GM23338 (cell line): ENCODE measurements at regions not wholly inside any gene's neighbourhood (a gene's known extent, or its start where the extent isn't known, plus 50 kb on each side); places are given as distances from the start of the nearest gene placed in this dataset.

ENCODE experiments used
- ATAC-seq: fragments of 200-7000 bp; cut with Tn5 transposase; 3 replicates; pipeline ENCODE4 v1.9.1; 2020
- DNase-seq: peaks from one replicate; pipeline ENCODE4 v3.0.0-alpha.2; 2015; ENCODE audit warnings: low spot score
- H2AFZ ChIP-seq: fragments of 200-600 bp; sonication (generic); 2 replicates; pipeline ENCODE4 v1.8.0; 2016; ENCODE audit warnings: antibody characterized with exemption, mild to moderate bottlenecking, moderate library complexity
- H3F3A ChIP-seq: fragments of 200-600 bp; sonication (generic); replicated peaks from 2 replicates; pipeline ENCODE4 v1.8.0; 2017; ENCODE audit warnings: antibody characterized with exemption, mixed run types, low read depth
- H3K27ac ChIP-seq: fragments of 200-600 bp; sonication (generic); 2 replicates; pipeline ENCODE4 v1.6.1; 2016; ENCODE audit warnings: low read depth
- H3K27me3 ChIP-seq: fragments of 200-600 bp; sonication (generic); 2 replicates; pipeline ENCODE4 v1.8.0; 2016; ENCODE audit warnings: mild to moderate bottlenecking, mixed run types, moderate library complexity; ENCODE audit not compliant: insufficient read depth
- H3K36me3 ChIP-seq: fragments of 200-600 bp; sonication (generic); 2 replicates; pipeline ENCODE4 v1.8.0; 2016; ENCODE audit warnings: mild to moderate bottlenecking; ENCODE audit not compliant: insufficient read depth
- H3K4me1 ChIP-seq: fragments of 200-600 bp; sonication (generic); 2 replicates; pipeline ENCODE4 v1.8.0; 2016; ENCODE audit warnings: mild to moderate bottlenecking, moderate library complexity; ENCODE audit not compliant: insufficient read depth
- H3K4me2 ChIP-seq: fragments of 200-600 bp; sonication (generic); 2 replicates; pipeline ENCODE4 v1.7.1; 2017; ENCODE audit warnings: mixed run types
- H3K4me3 ChIP-seq: fragments of 200-600 bp; sonication (generic); 2 replicates; pipeline ENCODE4 v1.6.1; 2016; ENCODE audit warnings: mixed run types
- H3K79me2 ChIP-seq: fragments of 200-600 bp; sonication (generic); replicated peaks from 2 replicates; pipeline ENCODE4 v1.8.0; 2017; ENCODE audit warnings: mild to moderate bottlenecking; ENCODE audit not compliant: insufficient read depth
- H3K9me2 ChIP-seq: fragments of 200-600 bp; sonication (generic); 2 replicates; pipeline ENCODE4 v1.8.0; 2017; ENCODE audit not compliant: insufficient read depth
- H4K20me1 ChIP-seq: fragments of 200-600 bp; sonication (generic); replicated peaks from 2 replicates; pipeline ENCODE4 v1.8.0; 2017; ENCODE audit warnings: mild to moderate bottlenecking; ENCODE audit not compliant: insufficient read depth
- H3K27ac Mint-ChIP-seq: 2 replicates; pipeline ENCODE4 v1.8.0; 2020; ENCODE audit warnings: inconsistent platforms, mild to moderate bottlenecking, moderate library complexity, mixed read lengths
- H3K27me3 Mint-ChIP-seq: 3 replicates; pipeline ENCODE4 v1.8.0; 2022; ENCODE audit warnings: low read depth, mild to moderate bottlenecking, moderate library complexity, mixed read lengths, inconsistent platforms; ENCODE audit not compliant: insufficient read depth, poor library complexity
- H3K36me3 Mint-ChIP-seq: 3 replicates; pipeline ENCODE4 v1.8.0; 2021; ENCODE audit warnings: low read depth, mild to moderate bottlenecking, inconsistent platforms, moderate library complexity, mixed read lengths
- H3K4me1 Mint-ChIP-seq: 3 replicates; pipeline ENCODE4 v1.8.0; 2020; ENCODE audit warnings: mild to moderate bottlenecking, inconsistent platforms, mixed read lengths
- H3K4me3 Mint-ChIP-seq: 3 replicates; pipeline ENCODE4 v1.8.0; 2021; ENCODE audit warnings: moderate library complexity, mild to moderate bottlenecking, inconsistent platforms, mixed read lengths
- H3K9me3 Mint-ChIP-seq: 3 replicates; pipeline ENCODE4 v1.8.0; 2020; ENCODE audit warnings: moderate library complexity, mild to moderate bottlenecking, inconsistent platforms, mixed read lengths
- CREB1 ChIP-seq: fragments of 250-450 bp; sonication (Bioruptor Pico); IDR thresholded peaks from 2 replicates; pipeline ENCODE4 v1.5.0; 2020; ENCODE audit warnings: low read depth, mild to moderate bottlenecking, moderate library complexity
- CTCF ChIP-seq, 2 experiments: fragments of 200-600 bp in 1 of 2; sonication (generic) in 1 of 2; conservative IDR thresholded peaks; 2 replicates each; pipeline versions ENCODE4 v1.5.1 to v1.6.1; 2016 to 2017; ENCODE audit warnings: antibody characterized with exemption in 2 of 2, low read depth in 2 of 2, mild to moderate bottlenecking in 2 of 2, moderate library complexity in 1 of 2
- ETS1 ChIP-seq: IDR thresholded peaks from 2 replicates; pipeline ENCODE4 v1.6.1; 2016; ENCODE audit warnings: antibody characterized with exemption
- EZH2 ChIP-seq: fragments of 200-600 bp; sonication (generic); IDR thresholded peaks from one replicate; pipeline ENCODE4 v1.8.0; 2017; ENCODE audit warnings: antibody characterized with exemption, mild to moderate bottlenecking, low read depth; ENCODE audit not compliant: unreplicated experiment
- JUNB ChIP-seq: IDR thresholded peaks from one replicate; pipeline ENCODE4 v1.6.1; 2016; ENCODE audit warnings: antibody characterized with exemption; ENCODE audit not compliant: unreplicated experiment
- NANOG ChIP-seq: IDR thresholded peaks from 2 replicates; pipeline ENCODE4 v1.6.1; 2016; ENCODE audit warnings: antibody characterized with exemption, borderline replicate concordance
- ZNF114 ChIP-seq: fragments of 250-450 bp; sonication (Bioruptor Pico); IDR thresholded peaks from 2 replicates; pipeline ENCODE4 v1.5.0; 2020; ENCODE audit warnings: mild to moderate bottlenecking, moderate library complexity
- ZNF331 ChIP-seq: fragments of 250-450 bp; sonication (Bioruptor Pico); IDR thresholded peaks from 2 replicates; pipeline ENCODE4 v1.5.0; 2020; ENCODE audit warnings: low read depth, mild to moderate bottlenecking, moderate library complexity
- TF ChIP-seq, protein P1 (sequence below): fragments of 250-450 bp; sonication (Bioruptor Pico); IDR thresholded peaks from 2 replicates; pipeline ENCODE4 v1.5.0; 2020; ENCODE audit warnings: mild to moderate bottlenecking, moderate library complexity

- TF ChIP-seq JUNB (no peak), ZNF114 (CRISPR knock-in tag) (no peak), ZNF331 (CRISPR knock-in tag) (no peak), CTCF (conservative IDR thresholded peaks at IDR 0.05; ENCODE audit: low read depth in 2 of 2) (no peak)
Observed at GRCh38 chr10:3848005-3848774, 63.2 kb upstream of the KLF6 start (continued).

DNA sequence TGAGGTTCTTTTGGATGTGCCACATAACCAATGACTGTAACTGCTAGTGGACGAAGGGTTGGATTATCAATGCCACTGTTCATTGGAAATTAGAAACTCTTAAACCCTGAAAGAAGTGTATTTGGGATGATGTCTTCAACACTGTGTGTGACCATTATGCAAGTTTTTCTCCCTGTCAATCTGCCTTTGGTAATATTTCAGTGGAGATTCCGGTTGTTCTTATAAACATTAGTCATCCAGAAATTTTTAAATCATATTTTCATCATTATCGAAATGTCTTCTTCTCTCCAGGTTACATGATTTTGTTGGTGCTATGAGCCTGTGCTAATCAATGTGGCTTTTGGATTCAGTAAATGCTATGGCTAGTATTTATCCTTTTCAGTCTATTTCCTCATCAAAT lies 61.7 kb upstream of the KLF6 start:
- H3K36me3 Mint-ChIP-seq = no peaks in the 10 kb centered on the region
- H3K27me3 Mint-ChIP-seq = peaks cover 3% of the 10 kb centered on the region
- H3K4me2 ChIP-seq = no peak overlapping the region
- no peaks in the 10 kb centered on the region for H3K4me1 ChIP-seq
- H3K36me3 ChIP-seq = no peaks in the 10 kb centered on the region
- no peaks in the 10 kb centered on the region for H3K79me2 ChIP-seq
- no peak for DNase-seq
- no peaks in the 10 kb centered on the region for H4K20me1 ChIP-seq
- no peaks in the 10 kb centered on the region for H3K9me2 ChIP-seq
- no peak overlapping the region for H3K4me3 ChIP-seq
- H3K4me3 Mint-ChIP-seq = no peak overlapping the region
- H3K4me1 Mint-ChIP-seq = no peaks in the 10 kb centered on the region
- no peak for ATAC-seq
- no peak overlapping the region for H2AFZ ChIP-seq
- no peaks in the 10 kb centered on the region for H3K9me3 Mint-ChIP-seq
- H3K27ac Mint-ChIP-seq = no peak overlapping the region
- no peak overlapping the region for H3K27ac ChIP-seq
- H3K27me3 ChIP-seq = no peaks in the 10 kb centered on the region
- H3F3A ChIP-seq = no peaks in the 10 kb centered on the region
- TF ChIP-seq, protein P1, sequence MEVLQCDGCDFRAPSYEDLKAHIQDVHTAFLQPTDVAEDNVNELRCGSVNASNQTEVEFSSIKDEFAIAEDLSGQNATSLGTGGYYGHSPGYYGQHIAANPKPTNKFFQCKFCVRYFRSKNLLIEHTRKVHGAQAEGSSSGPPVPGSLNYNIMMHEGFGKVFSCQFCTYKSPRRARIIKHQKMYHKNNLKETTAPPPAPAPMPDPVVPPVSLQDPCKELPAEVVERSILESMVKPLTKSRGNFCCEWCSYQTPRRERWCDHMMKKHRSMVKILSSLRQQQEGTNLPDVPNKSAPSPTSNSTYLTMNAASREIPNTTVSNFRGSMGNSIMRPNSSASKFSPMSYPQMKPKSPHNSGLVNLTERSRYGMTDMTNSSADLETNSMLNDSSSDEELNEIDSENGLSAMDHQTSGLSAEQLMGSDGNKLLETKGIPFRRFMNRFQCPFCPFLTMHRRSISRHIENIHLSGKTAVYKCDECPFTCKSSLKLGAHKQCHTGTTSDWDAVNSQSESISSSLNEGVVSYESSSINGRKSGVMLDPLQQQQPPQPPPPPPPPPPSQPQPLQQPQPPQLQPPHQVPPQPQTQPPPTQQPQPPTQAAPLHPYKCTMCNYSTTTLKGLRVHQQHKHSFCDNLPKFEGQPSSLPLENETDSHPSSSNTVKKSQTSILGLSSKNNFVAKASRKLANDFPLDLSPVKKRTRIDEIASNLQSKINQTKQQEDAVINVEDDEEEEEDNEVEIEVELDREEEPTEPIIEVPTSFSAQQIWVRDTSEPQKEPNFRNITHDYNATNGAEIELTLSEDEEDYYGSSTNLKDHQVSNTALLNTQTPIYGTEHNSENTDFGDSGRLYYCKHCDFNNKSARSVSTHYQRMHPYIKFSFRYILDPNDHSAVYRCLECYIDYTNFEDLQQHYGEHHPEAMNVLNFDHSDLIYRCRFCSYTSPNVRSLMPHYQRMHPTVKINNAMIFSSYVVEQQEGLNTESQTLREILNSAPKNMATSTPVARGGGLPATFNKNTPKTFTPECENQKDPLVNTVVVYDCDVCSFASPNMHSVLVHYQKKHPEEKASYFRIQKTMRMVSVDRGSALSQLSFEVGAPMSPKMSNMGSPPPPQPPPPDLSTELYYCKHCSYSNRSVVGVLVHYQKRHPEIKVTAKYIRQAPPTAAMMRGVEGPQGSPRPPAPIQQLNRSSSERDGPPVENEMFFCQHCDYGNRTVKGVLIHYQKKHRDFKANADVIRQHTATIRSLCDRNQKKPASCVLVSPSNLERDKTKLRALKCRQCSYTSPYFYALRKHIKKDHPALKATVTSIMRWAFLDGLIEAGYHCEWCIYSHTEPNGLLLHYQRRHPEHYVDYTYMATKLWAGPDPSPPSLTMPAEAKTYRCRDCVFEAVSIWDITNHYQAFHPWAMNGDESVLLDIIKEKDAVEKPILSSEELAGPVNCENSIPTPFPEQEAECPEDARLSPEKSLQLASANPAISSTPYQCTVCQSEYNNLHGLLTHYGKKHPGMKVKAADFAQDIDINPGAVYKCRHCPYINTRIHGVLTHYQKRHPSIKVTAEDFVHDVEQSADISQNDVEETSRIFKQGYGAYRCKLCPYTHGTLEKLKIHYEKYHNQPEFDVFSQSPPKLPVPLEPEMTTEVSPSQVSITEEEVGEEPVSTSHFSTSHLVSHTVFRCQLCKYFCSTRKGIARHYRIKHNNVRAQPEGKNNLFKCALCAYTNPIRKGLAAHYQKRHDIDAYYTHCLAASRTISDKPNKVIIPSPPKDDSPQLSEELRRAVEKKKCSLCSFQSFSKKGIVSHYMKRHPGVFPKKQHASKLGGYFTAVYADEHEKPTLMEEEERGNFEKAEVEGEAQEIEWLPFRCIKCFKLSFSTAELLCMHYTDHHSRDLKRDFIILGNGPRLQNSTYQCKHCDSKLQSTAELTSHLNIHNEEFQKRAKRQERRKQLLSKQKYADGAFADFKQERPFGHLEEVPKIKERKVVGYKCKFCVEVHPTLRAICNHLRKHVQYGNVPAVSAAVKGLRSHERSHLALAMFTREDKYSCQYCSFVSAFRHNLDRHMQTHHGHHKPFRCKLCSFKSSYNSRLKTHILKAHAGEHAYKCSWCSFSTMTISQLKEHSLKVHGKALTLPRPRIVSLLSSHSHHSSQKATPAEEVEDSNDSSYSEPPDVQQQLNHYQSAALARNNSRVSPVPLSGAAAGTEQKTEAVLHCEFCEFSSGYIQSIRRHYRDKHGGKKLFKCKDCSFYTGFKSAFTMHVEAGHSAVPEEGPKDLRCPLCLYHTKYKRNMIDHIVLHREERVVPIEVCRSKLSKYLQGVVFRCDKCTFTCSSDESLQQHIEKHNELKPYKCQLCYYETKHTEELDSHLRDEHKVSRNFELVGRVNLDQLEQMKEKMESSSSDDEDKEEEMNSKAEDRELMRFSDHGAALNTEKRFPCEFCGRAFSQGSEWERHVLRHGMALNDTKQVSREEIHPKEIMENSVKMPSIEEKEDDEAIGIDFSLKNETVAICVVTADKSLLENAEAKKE = no peak
- TF ChIP-seq CTCF (conservative IDR thresholded peaks at IDR 0.05; ENCODE audit: low read depth in 2 of 2) (no peak), ETS1 (no peak), NANOG (no peak), CREB1 (CRISPR knock-in tag) (no peak), EZH2 (no peak)
